ENCODE measurements at regions not wholly inside any gene's neighbourhood (a gene's known extent, or its start where the extent isn't known, plus 50 kb on each side); places are given as distances from the start of the nearest gene placed in this dataset.

DNA sequence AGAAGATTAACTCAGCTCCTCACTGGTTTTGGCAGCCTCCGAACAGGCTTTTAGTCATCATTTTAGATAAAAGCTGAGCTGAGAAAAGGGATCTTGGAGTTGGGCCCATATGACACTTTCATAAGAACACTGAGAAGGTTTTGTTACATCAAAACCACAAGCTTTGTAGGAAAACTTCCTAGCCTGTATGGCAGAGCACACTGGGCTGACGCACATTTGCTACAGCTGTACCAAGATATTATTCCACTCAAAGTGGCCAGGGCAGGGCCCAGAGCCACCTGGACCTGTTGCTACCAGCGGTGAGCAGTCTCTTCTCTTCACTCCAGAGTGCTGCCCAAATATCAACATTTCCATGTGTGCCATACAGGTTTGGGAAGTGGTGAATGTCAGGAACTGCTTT is 160.5 kb upstream of the CCDC54 start:
- no peak for DNase-seq
- Histone ChIP-seq H3K27ac (ENCODE audit: low read depth, low read length) (no peak overlapping the region), H3K4me1 (ENCODE audit: control insufficient read depth, insufficient read depth, low read length) (no peaks in the 10 kb centered on the region), H3K36me3 (ENCODE audit: control insufficient read depth, insufficient read depth, low read length) (no peaks in the 10 kb centered on the region), H3K27me3 (ENCODE audit: control insufficient read depth, insufficient read depth, low read length, poor library complexity, severe bottlenecking) (no peaks in the 10 kb centered on the region), H3K9me3 (ENCODE audit: control insufficient read depth, low read length) (no peaks in the 10 kb centered on the region), H3K9ac (ENCODE audit: extremely low read depth, low read length, poor library complexity, severe bottlenecking) (no peak overlapping the region), H3K4me3 (ENCODE audit: low read length) (no peak overlapping the region)
- Mint-ChIP-seq H3K9me3 (no peaks in the 10 kb centered on the region), H3K4me1 (no peaks in the 10 kb centered on the region), H3K27me3 (ENCODE audit: insufficient read depth) (no peaks in the 10 kb centered on the region), H3K4me3 (no peak overlapping the region), H3K27ac (no peak overlapping the region), H3K36me3 (ENCODE audit: low read depth) (no peaks in the 10 kb centered on the region)
- 94 to 95% methylated on average over 3 of the region's 3 CpGs for WGBS, 2 experiments (ENCODE audit: insufficient coverage in 1 of 2, insufficient read length in 1 of 2)
- TF ChIP-seq, protein P1, sequence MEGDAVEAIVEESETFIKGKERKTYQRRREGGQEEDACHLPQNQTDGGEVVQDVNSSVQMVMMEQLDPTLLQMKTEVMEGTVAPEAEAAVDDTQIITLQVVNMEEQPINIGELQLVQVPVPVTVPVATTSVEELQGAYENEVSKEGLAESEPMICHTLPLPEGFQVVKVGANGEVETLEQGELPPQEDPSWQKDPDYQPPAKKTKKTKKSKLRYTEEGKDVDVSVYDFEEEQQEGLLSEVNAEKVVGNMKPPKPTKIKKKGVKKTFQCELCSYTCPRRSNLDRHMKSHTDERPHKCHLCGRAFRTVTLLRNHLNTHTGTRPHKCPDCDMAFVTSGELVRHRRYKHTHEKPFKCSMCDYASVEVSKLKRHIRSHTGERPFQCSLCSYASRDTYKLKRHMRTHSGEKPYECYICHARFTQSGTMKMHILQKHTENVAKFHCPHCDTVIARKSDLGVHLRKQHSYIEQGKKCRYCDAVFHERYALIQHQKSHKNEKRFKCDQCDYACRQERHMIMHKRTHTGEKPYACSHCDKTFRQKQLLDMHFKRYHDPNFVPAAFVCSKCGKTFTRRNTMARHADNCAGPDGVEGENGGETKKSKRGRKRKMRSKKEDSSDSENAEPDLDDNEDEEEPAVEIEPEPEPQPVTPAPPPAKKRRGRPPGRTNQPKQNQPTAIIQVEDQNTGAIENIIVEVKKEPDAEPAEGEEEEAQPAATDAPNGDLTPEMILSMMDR (conservative IDR thresholded peaks at IDR 0.05), result no peak

DNA sequence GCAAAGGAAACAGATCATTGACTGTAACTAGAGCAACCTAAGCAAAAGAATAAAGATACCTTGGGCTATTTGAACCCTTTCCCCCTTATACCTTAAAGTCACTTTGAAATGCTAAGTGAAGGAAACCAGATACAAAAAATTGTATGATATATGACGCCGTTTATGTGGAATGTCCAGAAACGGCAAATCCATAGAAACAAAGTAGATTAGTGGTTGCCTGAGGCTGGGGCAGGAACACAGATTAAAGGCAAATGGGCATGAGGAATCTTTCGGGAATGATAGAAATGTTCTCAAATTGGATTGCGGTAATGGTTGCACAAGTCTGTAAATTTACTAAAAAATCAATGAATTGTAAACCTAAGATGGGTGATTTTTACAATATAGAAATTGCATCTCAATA is 160.1 kb upstream of the CCDC54 start:
- Mint-ChIP-seq H3K27ac (no peak overlapping the region), H3K4me3 (no peak overlapping the region), H3K36me3 (ENCODE audit: low read depth) (no peaks in the 10 kb centered on the region), H3K4me1 (no peaks in the 10 kb centered on the region), H3K9me3 (no peaks in the 10 kb centered on the region), H3K27me3 (ENCODE audit: insufficient read depth) (no peaks in the 10 kb centered on the region)
- Histone ChIP-seq H3K9ac (ENCODE audit: extremely low read depth, low read length, poor library complexity, severe bottlenecking) (no peak overlapping the region), H3K36me3 (ENCODE audit: control insufficient read depth, insufficient read depth, low read length) (no peaks in the 10 kb centered on the region), H3K4me3 (ENCODE audit: low read length) (no peak overlapping the region), H3K4me1 (ENCODE audit: control insufficient read depth, insufficient read depth, low read length) (no peaks in the 10 kb centered on the region), H3K27me3 (ENCODE audit: control insufficient read depth, insufficient read depth, low read length, poor library complexity, severe bottlenecking) (no peaks in the 10 kb centered on the region), H3K27ac (ENCODE audit: low read depth, low read length) (no peak overlapping the region), H3K9me3 (ENCODE audit: control insufficient read depth, low read length) (no peaks in the 10 kb centered on the region)
- 94 to 95% methylated on average over 3 to 5 of the region's 5 CpGs for WGBS, 2 experiments (ENCODE audit: insufficient coverage in 1 of 2, insufficient read length in 1 of 2)
- DNase-seq, result no peak
- TF ChIP-seq, protein P1 (conservative IDR thresholded peaks at IDR 0.05), result no peak

DNA sequence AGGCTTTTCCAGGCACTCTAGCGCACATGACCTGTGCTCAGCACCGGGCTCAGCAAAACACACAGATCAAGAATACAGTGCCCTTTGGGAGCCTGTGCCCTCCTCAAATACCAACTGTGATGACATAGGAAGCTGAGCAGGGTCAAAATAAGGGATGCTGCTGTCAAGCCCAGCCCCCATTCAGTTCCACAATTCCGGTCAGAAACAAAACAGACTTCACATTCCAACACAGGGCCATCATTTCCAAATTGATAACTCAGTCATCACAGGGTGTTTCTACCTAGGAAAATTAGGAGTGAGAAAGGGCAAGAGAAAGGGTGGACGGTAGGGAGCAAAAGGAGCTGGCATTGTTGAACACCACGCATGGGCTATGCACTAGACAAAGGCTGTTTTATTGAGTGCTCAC is 158.4 kb upstream of the CCDC54 start:
- H3K36me3 Mint-ChIP-seq (ENCODE audit: low read depth), result no peaks in the 10 kb centered on the region
- H3K27me3 ChIP-seq (ENCODE audit: control insufficient read depth, insufficient read depth, low read length, poor library complexity, severe bottlenecking), result no peaks in the 10 kb centered on the region
- no peaks in the 10 kb centered on the region for H3K36me3 ChIP-seq (ENCODE audit: control insufficient read depth, insufficient read depth, low read length)
- H3K9me3 Mint-ChIP-seq, result no peaks in the 10 kb centered on the region
- WGBS, 2 experiments (ENCODE audit: insufficient coverage in 1 of 2, insufficient read length in 1 of 2), result 90 to 93% methylated on average over 3 to 5 of the region's 5 CpGs
- H3K27me3 Mint-ChIP-seq (ENCODE audit: insufficient read depth), result no peaks in the 10 kb centered on the region
- TF ChIP-seq, protein P1 (conservative IDR thresholded peaks at IDR 0.05), result no peak
- no peak overlapping the region for H3K9ac ChIP-seq (ENCODE audit: extremely low read depth, low read length, poor library complexity, severe bottlenecking)
- H3K27ac Mint-ChIP-seq, result no peak overlapping the region
- H3K4me1 Mint-ChIP-seq, result no peaks in the 10 kb centered on the region
- no peak for DNase-seq
- H3K4me3 ChIP-seq (ENCODE audit: low read length), result no peak overlapping the region
- H3K9me3 ChIP-seq (ENCODE audit: control insufficient read depth, low read length), result no peaks in the 10 kb centered on the region
- H3K4me1 ChIP-seq (ENCODE audit: control insufficient read depth, insufficient read depth, low read length), result no peaks in the 10 kb centered on the region
- H3K27ac ChIP-seq (ENCODE audit: low read depth, low read length), result no peak overlapping the region
- no peak overlapping the region for H3K4me3 Mint-ChIP-seq

All from endodermal cell (in vitro differentiated cells).